Breast epithelium (tissue), 3 donors: ENCODE measurements at regions not wholly inside any gene's neighbourhood (a gene's known extent, or its start where the extent isn't known, plus 50 kb on each side); places are given as distances from the start of the nearest gene placed in this dataset.

ENCODE experiments used
- CTCF ChIP-seq, 3 donors: fragments of 450-650 bp; IDR thresholded peaks; one replicate each; pipeline ENCODE4 v1.5.1; 2016 to 2017; ENCODE audit warnings: antibody characterized with exemption in 3 of 3, mild to moderate bottlenecking in 3 of 3, moderate library complexity in 3 of 3
- POLR2A ChIP-seq: fragments of 450-650 bp; IDR thresholded peaks from one replicate; pipeline ENCODE4 v1.6.1; 2016; ENCODE audit warnings: antibody characterized with exemption, mild to moderate bottlenecking, moderate library complexity

DNA sequence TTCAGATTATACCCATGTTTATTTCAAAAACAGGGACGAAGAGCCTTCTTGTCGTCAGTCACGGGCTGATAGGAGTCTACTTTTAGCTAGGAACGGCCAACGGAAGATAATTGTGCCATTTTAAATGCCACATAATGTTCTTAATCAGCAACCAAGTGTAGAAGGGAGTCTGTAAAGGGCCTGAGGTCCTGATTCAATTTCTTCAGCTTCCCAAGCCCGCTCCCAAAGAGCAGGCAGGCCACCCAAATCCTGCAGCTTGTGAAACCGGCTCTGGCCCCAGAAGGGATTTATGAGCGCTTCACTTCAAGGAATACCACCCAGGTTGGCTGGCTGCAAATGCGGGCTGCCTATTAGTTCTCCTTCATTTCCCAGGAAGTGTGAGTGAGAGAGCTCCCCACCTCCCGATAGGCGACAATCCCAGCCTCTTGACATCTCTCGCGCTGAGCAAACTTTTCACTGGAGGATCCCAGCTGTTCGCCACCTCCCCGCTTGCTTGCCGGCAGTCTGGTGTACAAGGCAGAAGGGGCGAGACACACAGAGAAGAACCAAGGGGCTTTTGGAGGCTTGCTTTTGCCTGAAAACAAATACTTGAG, 272.9 kb downstream of the CDH20 start:
- TF ChIP-seq CTCF (IDR thresholded peaks at IDR 0.05) (no peak), POLR2A (no peak)
